Transverse colon (tissue), 4 donors: ENCODE measurements at regions not wholly inside any gene's neighbourhood (a gene's known extent, or its start where the extent isn't known, plus 50 kb on each side); places are given as distances from the start of the nearest gene placed in this dataset.

Source experiments
- EP300 ChIP-seq: sonication (generic); formaldehyde crosslinking; IDR thresholded peaks from one replicate; pipeline ENCODE4 v1.6.1; 2017; ENCODE audit warnings: antibody characterized with exemption, low read depth
- POLR2AphosphoS5 ChIP-seq, 3 donors: sonication (generic); formaldehyde crosslinking; IDR thresholded peaks; one replicate each; pipeline ENCODE4 v1.6.1; 2016; ENCODE audit warnings: antibody characterized with exemption in 3 of 3
- TF ChIP-seq, protein P1 (sequence below), 5 experiments: fragments of 200-600 bp in 3 of 5; fragments of 450-650 bp in 2 of 5; sonication (generic) in 3 of 5; IDR thresholded peaks; 1 replicate in 2 of 5; 2 replicates in 3 of 5; pipeline ENCODE4 v1.5.1; 2016 to 2017; ENCODE audit warnings: antibody characterized with exemption in 5 of 5, inconsistent platforms in 3 of 5, mild to moderate bottlenecking in 2 of 5, moderate library complexity in 1 of 5

DNA sequence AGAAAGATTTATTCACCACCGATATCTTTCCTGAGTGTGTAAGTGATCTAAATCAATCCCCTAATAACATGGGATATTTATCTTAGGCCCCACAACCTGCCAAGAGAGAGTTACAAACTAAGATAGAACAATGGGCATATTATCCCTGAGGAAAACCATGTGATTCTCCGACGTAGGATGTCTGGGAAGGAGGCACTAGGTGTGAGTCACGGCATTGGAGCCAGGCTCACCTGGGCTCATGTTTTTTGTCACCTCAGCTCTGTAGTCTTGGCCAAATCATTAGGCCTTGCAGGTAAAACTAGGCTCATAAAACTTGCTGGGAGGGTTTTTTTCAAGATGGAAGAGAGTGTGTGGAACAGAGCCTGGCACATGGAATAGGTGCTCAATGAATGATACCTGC lies 129.7 kb upstream of the PLEKHG7 start:
- TF ChIP-seq, protein P1, sequence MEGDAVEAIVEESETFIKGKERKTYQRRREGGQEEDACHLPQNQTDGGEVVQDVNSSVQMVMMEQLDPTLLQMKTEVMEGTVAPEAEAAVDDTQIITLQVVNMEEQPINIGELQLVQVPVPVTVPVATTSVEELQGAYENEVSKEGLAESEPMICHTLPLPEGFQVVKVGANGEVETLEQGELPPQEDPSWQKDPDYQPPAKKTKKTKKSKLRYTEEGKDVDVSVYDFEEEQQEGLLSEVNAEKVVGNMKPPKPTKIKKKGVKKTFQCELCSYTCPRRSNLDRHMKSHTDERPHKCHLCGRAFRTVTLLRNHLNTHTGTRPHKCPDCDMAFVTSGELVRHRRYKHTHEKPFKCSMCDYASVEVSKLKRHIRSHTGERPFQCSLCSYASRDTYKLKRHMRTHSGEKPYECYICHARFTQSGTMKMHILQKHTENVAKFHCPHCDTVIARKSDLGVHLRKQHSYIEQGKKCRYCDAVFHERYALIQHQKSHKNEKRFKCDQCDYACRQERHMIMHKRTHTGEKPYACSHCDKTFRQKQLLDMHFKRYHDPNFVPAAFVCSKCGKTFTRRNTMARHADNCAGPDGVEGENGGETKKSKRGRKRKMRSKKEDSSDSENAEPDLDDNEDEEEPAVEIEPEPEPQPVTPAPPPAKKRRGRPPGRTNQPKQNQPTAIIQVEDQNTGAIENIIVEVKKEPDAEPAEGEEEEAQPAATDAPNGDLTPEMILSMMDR (IDR thresholded peaks at IDR 0.05) = no peak
- TF ChIP-seq EP300 = no peak
- TF ChIP-seq POLR2AphosphoS5 (IDR thresholded peaks at IDR 0.05) = no peak
